Suprapubic skin (tissue), 4 donors: ENCODE measurements at regions not wholly inside any gene's neighbourhood (a gene's known extent, or its start where the extent isn't known, plus 50 kb on each side); places are given as distances from the start of the nearest gene placed in this dataset.

Experiments used
- POLR2A ChIP-seq, 2 donors: fragments of 450-650 bp; IDR thresholded peaks; one replicate each; pipeline ENCODE4 v1.6.1; 2017; ENCODE audit warnings: antibody characterized with exemption in 2 of 2, mild to moderate bottlenecking in 2 of 2, moderate library complexity in 2 of 2
- POLR2AphosphoS5 ChIP-seq, 3 donors: sonication (generic); formaldehyde crosslinking; IDR thresholded peaks; one replicate each; pipeline ENCODE4 v1.6.1; 2017; ENCODE audit warnings: antibody characterized with exemption in 3 of 3
- TF ChIP-seq, protein P1 (sequence below), 2 donors: fragments of 200-600 bp in 1 of 2; fragments of 450-650 bp in 1 of 2; sonication (generic) in 1 of 2; IDR thresholded peaks; one replicate each; pipeline ENCODE4 v1.5.1; 2016 to 2019; ENCODE audit warnings: antibody characterized with exemption in 2 of 2, mild to moderate bottlenecking in 1 of 2, moderate library complexity in 1 of 2

DNA sequence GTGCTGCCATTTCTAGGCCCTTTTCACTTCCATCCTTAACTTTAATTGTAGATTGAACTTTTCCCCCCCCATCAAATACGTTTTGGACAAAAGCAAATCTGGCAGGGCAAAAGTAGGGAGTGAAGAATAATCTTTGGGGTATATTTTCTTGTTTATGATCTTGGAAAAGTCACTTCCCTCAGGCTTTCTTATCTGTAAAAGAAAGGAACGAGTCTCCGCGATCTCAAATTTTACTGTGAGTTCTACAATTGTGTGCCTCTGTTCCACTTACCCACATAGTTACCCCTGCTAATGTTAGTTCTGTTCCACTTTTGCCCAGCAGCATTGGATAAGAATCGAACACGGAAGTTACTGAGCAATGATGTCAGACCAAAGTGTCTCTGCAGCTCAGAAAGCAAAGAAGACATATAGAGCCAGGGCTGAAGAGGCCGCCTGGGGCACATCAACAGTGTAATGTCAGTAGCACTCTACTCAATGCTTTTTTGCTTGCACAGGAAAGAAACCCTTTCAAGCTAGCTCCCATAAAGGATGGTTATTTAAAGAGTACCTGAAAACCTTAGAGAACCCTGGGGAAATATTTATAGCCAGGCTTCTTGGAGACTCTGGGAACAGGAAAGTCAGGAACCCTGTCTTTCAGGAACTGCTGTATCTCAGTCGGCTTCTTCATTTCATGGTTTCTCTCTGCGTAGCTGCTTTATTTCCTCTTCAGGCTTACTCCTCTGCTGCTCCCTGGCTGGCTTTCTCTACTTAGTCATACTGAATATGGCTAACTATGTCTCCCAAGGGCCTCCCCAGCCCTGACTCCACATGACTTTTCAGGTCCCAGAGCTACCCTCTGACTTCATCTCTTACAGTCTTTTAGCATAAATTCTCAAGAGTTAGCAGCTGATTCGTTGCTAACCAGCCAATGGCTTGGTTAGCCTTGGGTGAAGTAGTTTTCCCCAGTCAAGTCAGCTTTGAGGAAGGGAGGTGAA is 123.7 kb upstream of the FAM3C start:
- TF ChIP-seq, protein P1, sequence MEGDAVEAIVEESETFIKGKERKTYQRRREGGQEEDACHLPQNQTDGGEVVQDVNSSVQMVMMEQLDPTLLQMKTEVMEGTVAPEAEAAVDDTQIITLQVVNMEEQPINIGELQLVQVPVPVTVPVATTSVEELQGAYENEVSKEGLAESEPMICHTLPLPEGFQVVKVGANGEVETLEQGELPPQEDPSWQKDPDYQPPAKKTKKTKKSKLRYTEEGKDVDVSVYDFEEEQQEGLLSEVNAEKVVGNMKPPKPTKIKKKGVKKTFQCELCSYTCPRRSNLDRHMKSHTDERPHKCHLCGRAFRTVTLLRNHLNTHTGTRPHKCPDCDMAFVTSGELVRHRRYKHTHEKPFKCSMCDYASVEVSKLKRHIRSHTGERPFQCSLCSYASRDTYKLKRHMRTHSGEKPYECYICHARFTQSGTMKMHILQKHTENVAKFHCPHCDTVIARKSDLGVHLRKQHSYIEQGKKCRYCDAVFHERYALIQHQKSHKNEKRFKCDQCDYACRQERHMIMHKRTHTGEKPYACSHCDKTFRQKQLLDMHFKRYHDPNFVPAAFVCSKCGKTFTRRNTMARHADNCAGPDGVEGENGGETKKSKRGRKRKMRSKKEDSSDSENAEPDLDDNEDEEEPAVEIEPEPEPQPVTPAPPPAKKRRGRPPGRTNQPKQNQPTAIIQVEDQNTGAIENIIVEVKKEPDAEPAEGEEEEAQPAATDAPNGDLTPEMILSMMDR (IDR thresholded peaks at IDR 0.05) = no peak
- no peak for TF ChIP-seq POLR2A (IDR thresholded peaks at IDR 0.05)
- TF ChIP-seq POLR2AphosphoS5 (IDR thresholded peaks at IDR 0.05) = no peak
